Liver (tissue), 8 donors: ENCODE measurements at regions not wholly inside any gene's neighbourhood (a gene's known extent, or its start where the extent isn't known, plus 50 kb on each side); places are given as distances from the start of the nearest gene placed in this dataset.

Experiments
- DNase-seq: peaks from one replicate; pipeline ENCODE4 v3.0.0-alpha.2; 2017; ENCODE audit warnings: low spot score
- H3K27ac ChIP-seq, 2 donors: one replicate each; pipeline ENCODE4 v1.7.0; 2013; ENCODE audit warnings: inconsistent platforms in 2 of 2, low read length in 2 of 2, control low read depth in 1 of 2, low read depth in 1 of 2, mild to moderate bottlenecking in 1 of 2
- H3K27me3 ChIP-seq, 4 donors: one replicate each; pipeline versions ENCODE4 v1.6.1 to v1.7.0; 2013; ENCODE audit warnings: low read length in 3 of 4, inconsistent platforms in 1 of 4, mild to moderate bottlenecking in 1 of 4, moderate library complexity in 1 of 4; ENCODE audit not compliant: control insufficient read depth in 4 of 4, insufficient read depth in 4 of 4
- H3K36me3 ChIP-seq, 4 donors: one replicate each; pipeline versions ENCODE4 v1.6.1 to v1.7.0; 2013; ENCODE audit warnings: low read length in 3 of 4, mild to moderate bottlenecking in 3 of 4, low read depth in 1 of 4, moderate library complexity in 1 of 4; ENCODE audit not compliant: control insufficient read depth in 4 of 4, insufficient read depth in 3 of 4
- H3K4me1 ChIP-seq, 4 donors: one replicate each; pipeline versions ENCODE4 v1.6.1 to v1.7.0; 2013; ENCODE audit warnings: low read length in 3 of 4, mild to moderate bottlenecking in 3 of 4, moderate library complexity in 1 of 4; ENCODE audit not compliant: control insufficient read depth in 4 of 4, insufficient read depth in 4 of 4
- H3K4me3 ChIP-seq, 3 donors: one replicate each; pipeline versions ENCODE4 v1.6.1 to v1.7.0; 2013; ENCODE audit warnings: low read length in 3 of 3, control low read depth in 1 of 3, low read depth in 1 of 3, mild to moderate bottlenecking in 1 of 3
- H3K9ac ChIP-seq, 2 donors: one replicate each; pipeline ENCODE4 v1.7.0; 2013; ENCODE audit warnings: low read length in 2 of 2, mild to moderate bottlenecking in 2 of 2, moderate library complexity in 2 of 2, control low read depth in 1 of 2, low read depth in 1 of 2
- H3K9me3 ChIP-seq, 4 donors: one replicate each; pipeline versions ENCODE4 v1.6.1 to v1.7.0; 2013; ENCODE audit warnings: low read length in 3 of 4; ENCODE audit not compliant: control insufficient read depth in 4 of 4
- EGR1 ChIP-seq, 2 donors: IDR thresholded peaks; 2 replicates each; pipeline ENCODE4 v1.6.1; 2016 to 2018; ENCODE audit warnings: antibody characterized with exemption in 2 of 2, low read depth in 2 of 2
- FOXA1 ChIP-seq: IDR thresholded peaks from 2 replicates; pipeline ENCODE4 v1.6.1; 2016; ENCODE audit warnings: antibody characterized with exemption
- FOXA2 ChIP-seq: IDR thresholded peaks from 2 replicates; pipeline ENCODE4 v1.6.1; 2016; ENCODE audit warnings: antibody characterized with exemption
- GABPA ChIP-seq, 2 donors: IDR thresholded peaks in 1 of 2; conservative IDR thresholded peaks in 1 of 2; 2 replicates each; pipeline ENCODE4 v1.6.1; 2016; ENCODE audit warnings: antibody characterized with exemption in 2 of 2, mild to moderate bottlenecking in 1 of 2, moderate library complexity in 1 of 2
- HNF4A ChIP-seq, 2 donors: conservative IDR thresholded peaks; 2 replicates each; pipeline ENCODE4 v1.6.1; 2016; ENCODE audit warnings: antibody characterized with exemption in 2 of 2, mild to moderate bottlenecking in 2 of 2
- HNF4G ChIP-seq: IDR thresholded peaks from 2 replicates; pipeline ENCODE4 v1.6.1; 2016; ENCODE audit warnings: antibody characterized with exemption
- JUND ChIP-seq, 2 donors: IDR thresholded peaks; 2 replicates each; pipeline ENCODE4 v1.6.1; 2016; ENCODE audit warnings: antibody characterized with exemption in 2 of 2
- NR2F2 ChIP-seq: IDR thresholded peaks from 2 replicates; pipeline ENCODE4 v1.6.1; 2016; ENCODE audit warnings: antibody characterized with exemption
- RAD21 ChIP-seq, 2 donors: IDR thresholded peaks; 2 replicates each; pipeline ENCODE4 v1.6.1; 2016; ENCODE audit warnings: antibody characterized with exemption in 2 of 2, mild to moderate bottlenecking in 2 of 2
- RXRA ChIP-seq, 2 donors: IDR thresholded peaks; 2 replicates each; pipeline ENCODE4 v1.6.1; 2017 to 2018; ENCODE audit warnings: antibody characterized with exemption in 2 of 2, mild to moderate bottlenecking in 1 of 2
- SP1 ChIP-seq: IDR thresholded peaks from 2 replicates; pipeline ENCODE4 v1.6.1; 2018; ENCODE audit warnings: antibody characterized with exemption, mild to moderate bottlenecking
- TAF1 ChIP-seq: conservative IDR thresholded peaks from 2 replicates; pipeline ENCODE4 v1.6.1; 2016; ENCODE audit warnings: antibody characterized with exemption, mild to moderate bottlenecking
- YY1 ChIP-seq: IDR thresholded peaks from 2 replicates; pipeline ENCODE4 v1.6.1; 2016; ENCODE audit warnings: antibody characterized with exemption, mild to moderate bottlenecking
- WGBS: extraction: QIAGEN DNeasy Blood & Tissue Kit; methylation state at CpG from one replicate; pipeline ENCODE4 v1.1.7; 2013; 5-methylcytosine and 5-hydroxymethylcytosine counted together
- TF ChIP-seq, protein P1 (sequence below): IDR thresholded peaks from 2 replicates; pipeline ENCODE4 v1.6.1; 2016; ENCODE audit warnings: antibody characterized with exemption
- TF ChIP-seq, protein P2 (sequence below): IDR thresholded peaks from 2 replicates; pipeline ENCODE4 v1.6.1; 2016; ENCODE audit warnings: antibody characterized with exemption
- TF ChIP-seq, protein P3 (sequence below): IDR thresholded peaks from 2 replicates; pipeline ENCODE4 v1.6.1; 2016; ENCODE audit warnings: antibody characterized with exemption
- TF ChIP-seq, protein P4 (sequence below): IDR thresholded peaks from 2 replicates; pipeline ENCODE4 v1.6.1; 2016; ENCODE audit warnings: antibody characterized with exemption, mild to moderate bottlenecking
- TF ChIP-seq, protein P5 (sequence below): fragments of 150-350 bp; IDR thresholded peaks from 2 replicates; pipeline ENCODE4 v1.5.1; 2017; ENCODE audit warnings: improper control_type of control experiment, low read depth, low read length; ENCODE audit not compliant: missing input control
- donor health status: healthy.
- donor health status: healthy.
- donor health status: healthy.
- donor health status: healthy.
- donor health status: healthy.

DNA sequence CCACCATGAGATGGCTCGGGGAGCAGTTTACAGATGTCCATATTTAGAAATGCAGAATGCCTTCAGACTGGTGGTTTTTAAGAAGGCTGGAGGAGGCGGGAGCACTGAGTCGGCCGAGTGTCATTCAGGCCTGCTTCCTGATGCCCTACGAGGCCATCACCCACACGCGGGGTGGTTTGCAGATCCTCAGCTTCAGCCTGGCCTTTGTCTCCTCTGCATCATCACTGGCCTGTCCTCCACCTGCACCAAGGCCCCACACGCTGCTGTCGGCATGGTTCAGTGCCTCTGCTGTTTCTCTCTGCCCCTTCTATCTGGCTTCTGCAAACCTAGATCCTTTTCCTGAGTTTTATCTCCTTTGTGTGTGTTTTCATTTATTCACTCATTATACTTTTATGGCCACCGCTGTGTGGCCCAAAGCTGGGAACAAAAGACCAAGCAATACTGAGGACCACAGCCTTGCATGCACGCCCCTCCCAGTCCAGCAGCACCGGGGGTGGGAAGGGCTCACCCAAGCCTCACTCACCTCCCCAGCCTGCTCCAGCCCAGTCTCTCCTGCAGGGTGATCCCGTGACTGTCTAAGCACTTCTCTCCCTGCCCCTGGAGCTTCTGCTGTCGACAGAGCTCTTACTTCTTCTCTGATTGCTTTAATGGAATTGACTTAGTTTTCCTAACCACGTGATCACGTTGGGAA lies 240.8 kb downstream of the TEX29 start:
- H3K9me3 ChIP-seq: no peaks in the 10 kb centered on the region
- no peak overlapping the region for H3K27ac ChIP-seq
- 89% methylated on average over 16 of the region's 16 CpGs for WGBS
- no peaks in the 10 kb centered on the region for H3K27me3 ChIP-seq
- H3K9ac ChIP-seq: no peak overlapping the region
- no peaks in the 10 kb centered on the region for H3K4me1 ChIP-seq
- TF ChIP-seq EGR1 (IDR thresholded peaks at IDR 0.05; ENCODE audit: low read depth in 2 of 2) (no peak), JUND (IDR thresholded peaks at IDR 0.05) (no peak)
- no peak overlapping the region for H3K4me3 ChIP-seq
- no peak for DNase-seq
- H3K36me3 ChIP-seq: no peaks in the 10 kb centered on the region

DNA sequence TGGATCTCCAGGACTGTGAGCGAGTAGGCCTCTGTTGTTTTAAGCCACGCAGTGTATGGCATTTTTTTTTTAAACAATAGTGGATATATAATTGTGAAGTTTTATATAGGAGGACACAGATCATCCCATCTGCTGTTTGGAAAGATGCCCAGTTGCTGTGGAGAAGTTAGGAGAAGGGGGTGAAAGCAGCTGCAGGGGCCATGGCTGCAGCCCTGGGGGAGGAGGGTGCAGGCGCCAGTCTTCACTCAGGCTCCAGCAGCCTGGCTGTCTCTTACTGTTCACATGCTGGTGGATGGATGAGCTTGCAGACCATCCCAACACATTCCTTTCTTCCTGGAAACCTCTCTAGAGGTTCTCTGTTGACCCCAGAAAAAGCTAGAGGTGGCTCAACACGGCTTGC lies 242.3 kb downstream of the TEX29 start:
- Histone ChIP-seq H3K36me3 (no peaks in the 10 kb centered on the region), H3K4me3 (no peak overlapping the region), H3K9ac (no peak overlapping the region), H3K4me1 (no peaks in the 10 kb centered on the region), H3K9me3 (peaks cover 0 to 5% (median 0%) of the 10 kb centered on the region in 4 donors), H3K27ac (no peak overlapping the region), H3K27me3 (no peaks in the 10 kb centered on the region)
- 79% methylated on average over 4 of the region's 4 CpGs for WGBS
- no peak for DNase-seq
- TF ChIP-seq, protein P1, sequence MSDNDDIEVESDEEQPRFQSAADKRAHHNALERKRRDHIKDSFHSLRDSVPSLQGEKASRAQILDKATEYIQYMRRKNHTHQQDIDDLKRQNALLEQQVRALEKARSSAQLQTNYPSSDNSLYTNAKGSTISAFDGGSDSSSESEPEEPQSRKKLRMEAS: no peak
- TF ChIP-seq, protein P2, sequence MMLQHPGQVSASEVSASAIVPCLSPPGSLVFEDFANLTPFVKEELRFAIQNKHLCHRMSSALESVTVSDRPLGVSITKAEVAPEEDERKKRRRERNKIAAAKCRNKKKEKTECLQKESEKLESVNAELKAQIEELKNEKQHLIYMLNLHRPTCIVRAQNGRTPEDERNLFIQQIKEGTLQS: no peak
- TF ChIP-seq SP1 (no peak), JUND (IDR thresholded peaks at IDR 0.05) (no peak), GABPA (IDR thresholded peaks at IDR 0.05 in 1 of 2, conservative IDR thresholded peaks at IDR 0.05 in 1 of 2) (no peak), TAF1 (no peak), RAD21 (IDR thresholded peaks at IDR 0.05) (no peak), EGR1 (IDR thresholded peaks at IDR 0.05; ENCODE audit: low read depth in 2 of 2) (no peak)

DNA sequence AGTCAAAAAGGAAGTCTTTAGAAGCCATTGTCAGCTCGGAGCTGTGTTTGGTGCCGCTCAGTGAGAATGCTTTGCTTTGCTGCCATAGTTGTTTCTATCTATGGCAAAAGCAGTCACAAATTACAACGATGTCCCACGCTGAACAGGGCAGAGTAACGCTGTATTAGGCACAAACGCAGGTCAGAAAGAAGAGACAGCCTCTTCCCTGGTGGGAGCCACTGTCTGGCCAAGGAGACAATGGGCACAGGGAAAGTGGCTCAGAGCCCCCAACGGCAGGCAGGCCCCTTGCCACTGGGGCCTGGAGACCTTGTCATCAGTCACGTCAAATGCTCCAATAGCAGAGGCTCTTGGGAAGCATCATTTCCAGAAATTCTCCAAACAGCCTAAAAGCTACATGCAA lies 244.2 kb downstream of the TEX29 start:
- Histone ChIP-seq H3K9me3 (peaks cover 0 to 9% (median 2%) of the 10 kb centered on the region in 4 donors), H3K27ac (no peak overlapping the region), H3K4me1 (no peaks in the 10 kb centered on the region), H3K4me3 (no peak overlapping the region), H3K27me3 (no peaks in the 10 kb centered on the region), H3K36me3 (no peaks in the 10 kb centered on the region), H3K9ac (no peak overlapping the region)
- 71% methylated on average over 8 of the region's 8 CpGs for WGBS
- TF ChIP-seq, protein P1: no peak
- no peak for TF ChIP-seq FOXA2
- TF ChIP-seq, protein P3, sequence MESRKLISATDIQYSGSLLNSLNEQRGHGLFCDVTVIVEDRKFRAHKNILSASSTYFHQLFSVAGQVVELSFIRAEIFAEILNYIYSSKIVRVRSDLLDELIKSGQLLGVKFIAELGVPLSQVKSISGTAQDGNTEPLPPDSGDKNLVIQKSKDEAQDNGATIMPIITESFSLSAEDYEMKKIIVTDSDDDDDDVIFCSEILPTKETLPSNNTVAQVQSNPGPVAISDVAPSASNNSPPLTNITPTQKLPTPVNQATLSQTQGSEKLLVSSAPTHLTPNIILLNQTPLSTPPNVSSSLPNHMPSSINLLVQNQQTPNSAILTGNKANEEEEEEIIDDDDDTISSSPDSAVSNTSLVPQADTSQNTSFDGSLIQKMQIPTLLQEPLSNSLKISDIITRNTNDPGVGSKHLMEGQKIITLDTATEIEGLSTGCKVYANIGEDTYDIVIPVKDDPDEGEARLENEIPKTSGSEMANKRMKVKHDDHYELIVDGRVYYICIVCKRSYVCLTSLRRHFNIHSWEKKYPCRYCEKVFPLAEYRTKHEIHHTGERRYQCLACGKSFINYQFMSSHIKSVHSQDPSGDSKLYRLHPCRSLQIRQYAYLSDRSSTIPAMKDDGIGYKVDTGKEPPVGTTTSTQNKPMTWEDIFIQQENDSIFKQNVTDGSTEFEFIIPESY: no peak
- TF ChIP-seq NR2F2: no peak
- no peak for TF ChIP-seq GABPA (IDR thresholded peaks at IDR 0.05 in 1 of 2, conservative IDR thresholded peaks at IDR 0.05 in 1 of 2)
- TF ChIP-seq HNF4G: no peak
- no peak for TF ChIP-seq JUND (IDR thresholded peaks at IDR 0.05)
- TF ChIP-seq YY1: no peak
- no peak for TF ChIP-seq EGR1 (IDR thresholded peaks at IDR 0.05; ENCODE audit: low read depth in 2 of 2)
- TF ChIP-seq SP1: no peak
- TF ChIP-seq FOXA1: no peak
- TF ChIP-seq, protein P4, sequence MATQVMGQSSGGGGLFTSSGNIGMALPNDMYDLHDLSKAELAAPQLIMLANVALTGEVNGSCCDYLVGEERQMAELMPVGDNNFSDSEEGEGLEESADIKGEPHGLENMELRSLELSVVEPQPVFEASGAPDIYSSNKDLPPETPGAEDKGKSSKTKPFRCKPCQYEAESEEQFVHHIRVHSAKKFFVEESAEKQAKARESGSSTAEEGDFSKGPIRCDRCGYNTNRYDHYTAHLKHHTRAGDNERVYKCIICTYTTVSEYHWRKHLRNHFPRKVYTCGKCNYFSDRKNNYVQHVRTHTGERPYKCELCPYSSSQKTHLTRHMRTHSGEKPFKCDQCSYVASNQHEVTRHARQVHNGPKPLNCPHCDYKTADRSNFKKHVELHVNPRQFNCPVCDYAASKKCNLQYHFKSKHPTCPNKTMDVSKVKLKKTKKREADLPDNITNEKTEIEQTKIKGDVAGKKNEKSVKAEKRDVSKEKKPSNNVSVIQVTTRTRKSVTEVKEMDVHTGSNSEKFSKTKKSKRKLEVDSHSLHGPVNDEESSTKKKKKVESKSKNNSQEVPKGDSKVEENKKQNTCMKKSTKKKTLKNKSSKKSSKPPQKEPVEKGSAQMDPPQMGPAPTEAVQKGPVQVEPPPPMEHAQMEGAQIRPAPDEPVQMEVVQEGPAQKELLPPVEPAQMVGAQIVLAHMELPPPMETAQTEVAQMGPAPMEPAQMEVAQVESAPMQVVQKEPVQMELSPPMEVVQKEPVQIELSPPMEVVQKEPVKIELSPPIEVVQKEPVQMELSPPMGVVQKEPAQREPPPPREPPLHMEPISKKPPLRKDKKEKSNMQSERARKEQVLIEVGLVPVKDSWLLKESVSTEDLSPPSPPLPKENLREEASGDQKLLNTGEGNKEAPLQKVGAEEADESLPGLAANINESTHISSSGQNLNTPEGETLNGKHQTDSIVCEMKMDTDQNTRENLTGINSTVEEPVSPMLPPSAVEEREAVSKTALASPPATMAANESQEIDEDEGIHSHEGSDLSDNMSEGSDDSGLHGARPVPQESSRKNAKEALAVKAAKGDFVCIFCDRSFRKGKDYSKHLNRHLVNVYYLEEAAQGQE: no peak
- no peak for TF ChIP-seq RXRA (IDR thresholded peaks at IDR 0.05)
- TF ChIP-seq, protein P5, sequence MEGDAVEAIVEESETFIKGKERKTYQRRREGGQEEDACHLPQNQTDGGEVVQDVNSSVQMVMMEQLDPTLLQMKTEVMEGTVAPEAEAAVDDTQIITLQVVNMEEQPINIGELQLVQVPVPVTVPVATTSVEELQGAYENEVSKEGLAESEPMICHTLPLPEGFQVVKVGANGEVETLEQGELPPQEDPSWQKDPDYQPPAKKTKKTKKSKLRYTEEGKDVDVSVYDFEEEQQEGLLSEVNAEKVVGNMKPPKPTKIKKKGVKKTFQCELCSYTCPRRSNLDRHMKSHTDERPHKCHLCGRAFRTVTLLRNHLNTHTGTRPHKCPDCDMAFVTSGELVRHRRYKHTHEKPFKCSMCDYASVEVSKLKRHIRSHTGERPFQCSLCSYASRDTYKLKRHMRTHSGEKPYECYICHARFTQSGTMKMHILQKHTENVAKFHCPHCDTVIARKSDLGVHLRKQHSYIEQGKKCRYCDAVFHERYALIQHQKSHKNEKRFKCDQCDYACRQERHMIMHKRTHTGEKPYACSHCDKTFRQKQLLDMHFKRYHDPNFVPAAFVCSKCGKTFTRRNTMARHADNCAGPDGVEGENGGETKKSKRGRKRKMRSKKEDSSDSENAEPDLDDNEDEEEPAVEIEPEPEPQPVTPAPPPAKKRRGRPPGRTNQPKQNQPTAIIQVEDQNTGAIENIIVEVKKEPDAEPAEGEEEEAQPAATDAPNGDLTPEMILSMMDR: no peak
- no peak for TF ChIP-seq HNF4A (conservative IDR thresholded peaks at IDR 0.05)
- TF ChIP-seq TAF1: no peak
- TF ChIP-seq RAD21 (IDR thresholded peaks at IDR 0.05): no peak
- TF ChIP-seq, protein P2: no peak
- no peak for DNase-seq
